ENCODE measurements at regions not wholly inside any gene's neighbourhood (a gene's known extent, or its start where the extent isn't known, plus 50 kb on each side); places are given as distances from the start of the nearest gene placed in this dataset.

DNA sequence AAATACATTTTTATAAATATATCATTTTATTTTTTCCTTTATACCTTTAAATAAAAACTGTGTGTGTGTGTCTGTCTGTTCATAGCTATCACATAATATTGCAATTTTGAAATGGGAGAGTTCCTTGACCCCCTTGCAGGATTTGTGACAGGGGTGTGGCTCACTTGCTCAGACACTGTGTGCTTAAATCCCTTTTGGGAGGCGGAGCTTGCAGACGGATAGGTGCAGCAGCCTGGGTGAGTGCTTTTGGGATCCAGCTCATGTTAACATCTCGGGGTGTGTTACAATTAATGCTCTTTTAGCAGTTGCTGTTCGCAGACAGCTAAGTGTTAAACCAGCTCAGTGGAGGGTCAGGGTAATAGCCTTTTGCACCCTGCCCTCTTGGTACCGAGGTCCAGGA lies 459.8 kb downstream of the IPMK start:
- Histone ChIP-seq H3K36me3 (no peaks in the 10 kb centered on the region), H3K9me3 (peaks cover 0 to 10% (median 9%) of the 10 kb centered on the region in 4 donors), H3K4me1 (no peaks in the 10 kb centered on the region), H3K27me3 (no peaks in the 10 kb centered on the region), H3K27ac (no peak overlapping the region), H3K4me3 (no peak overlapping the region)
- DNase-seq, result no peak
- intact Hi-C loops (cut with DNase I; ENCODE audit: low total_unique reads), result no loop called here
- no peak for TF ChIP-seq EP300 (IDR thresholded peaks at IDR 0.05)
- TF ChIP-seq, protein P1, sequence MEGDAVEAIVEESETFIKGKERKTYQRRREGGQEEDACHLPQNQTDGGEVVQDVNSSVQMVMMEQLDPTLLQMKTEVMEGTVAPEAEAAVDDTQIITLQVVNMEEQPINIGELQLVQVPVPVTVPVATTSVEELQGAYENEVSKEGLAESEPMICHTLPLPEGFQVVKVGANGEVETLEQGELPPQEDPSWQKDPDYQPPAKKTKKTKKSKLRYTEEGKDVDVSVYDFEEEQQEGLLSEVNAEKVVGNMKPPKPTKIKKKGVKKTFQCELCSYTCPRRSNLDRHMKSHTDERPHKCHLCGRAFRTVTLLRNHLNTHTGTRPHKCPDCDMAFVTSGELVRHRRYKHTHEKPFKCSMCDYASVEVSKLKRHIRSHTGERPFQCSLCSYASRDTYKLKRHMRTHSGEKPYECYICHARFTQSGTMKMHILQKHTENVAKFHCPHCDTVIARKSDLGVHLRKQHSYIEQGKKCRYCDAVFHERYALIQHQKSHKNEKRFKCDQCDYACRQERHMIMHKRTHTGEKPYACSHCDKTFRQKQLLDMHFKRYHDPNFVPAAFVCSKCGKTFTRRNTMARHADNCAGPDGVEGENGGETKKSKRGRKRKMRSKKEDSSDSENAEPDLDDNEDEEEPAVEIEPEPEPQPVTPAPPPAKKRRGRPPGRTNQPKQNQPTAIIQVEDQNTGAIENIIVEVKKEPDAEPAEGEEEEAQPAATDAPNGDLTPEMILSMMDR (IDR thresholded peaks at IDR 0.05), result no peak
- WGBS, 5 donors, result 68 to 75% (median 71%) methylated on average over 5 of the region's 5 CpGs

DNA sequence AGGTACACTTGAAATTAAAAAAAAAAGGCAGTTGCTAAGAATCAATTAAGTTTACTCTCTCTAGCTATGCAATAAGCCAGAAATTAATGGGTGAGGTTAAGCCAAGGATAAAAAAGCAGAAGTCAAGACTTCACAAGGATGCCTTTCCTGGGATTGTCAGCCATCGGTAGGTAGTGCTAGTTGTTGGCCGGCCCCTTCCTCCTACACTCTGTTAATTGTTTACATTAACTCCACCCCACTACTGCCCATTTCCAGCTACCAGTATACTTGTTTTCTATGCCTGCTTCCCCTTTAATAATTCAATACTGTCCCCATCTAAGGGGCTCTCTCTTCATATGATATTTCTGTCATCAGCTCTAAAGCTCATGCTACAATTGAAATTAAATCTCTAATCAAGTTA lies 461.0 kb downstream of the IPMK start:
- H3K4me3 ChIP-seq, result no peak overlapping the region
- 54 to 81% (median 73%) methylated on average over 2 of the region's 2 CpGs for WGBS, 5 donors
- H3K27me3 ChIP-seq, result no peaks in the 10 kb centered on the region
- peaks cover 0 to 10% (median 9%) of the 10 kb centered on the region in 4 donors for H3K9me3 ChIP-seq
- H3K4me1 ChIP-seq, result no peaks in the 10 kb centered on the region
- DNase-seq, result no peak
- no peaks in the 10 kb centered on the region for H3K36me3 ChIP-seq
- intact Hi-C loops (cut with DNase I; ENCODE audit: low total_unique reads), result no loop called here
- no peak overlapping the region for H3K27ac ChIP-seq
- TF ChIP-seq POLR2AphosphoS5 (IDR thresholded peaks at IDR 0.05) (no peak), EP300 (IDR thresholded peaks at IDR 0.05) (no peak), POLR2A (IDR thresholded peaks at IDR 0.05) (no peak)
- TF ChIP-seq, protein P1 (IDR thresholded peaks at IDR 0.05), result no peak

DNA sequence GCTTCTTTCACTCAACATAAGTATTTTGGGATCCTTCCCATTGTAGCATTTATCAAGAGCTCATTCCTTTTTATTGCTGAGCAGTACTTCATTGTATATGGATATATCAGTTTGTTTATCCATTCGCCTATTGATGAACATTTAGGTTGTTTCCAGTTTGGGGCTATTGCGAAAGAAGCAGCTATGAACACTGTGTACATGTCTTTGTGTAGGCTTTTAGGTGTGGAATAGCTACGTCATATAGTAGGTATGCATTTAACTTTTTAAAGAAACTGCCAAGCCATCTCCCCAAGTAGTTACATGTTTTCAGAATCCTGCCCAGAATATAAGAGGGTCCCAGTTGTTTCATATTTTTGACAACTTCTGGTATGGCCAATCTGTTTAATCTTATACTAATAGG lies 468.1 kb downstream of the IPMK start:
- intact Hi-C loops (cut with DNase I; ENCODE audit: low total_unique reads), result no loop called here
- no peaks in the 10 kb centered on the region for H3K4me1 ChIP-seq
- no peak overlapping the region for H3K27ac ChIP-seq
- H3K27me3 ChIP-seq, result no peaks in the 10 kb centered on the region
- 73 to 86% (median 83%) methylated on average over 3 of the region's 3 CpGs for WGBS, 5 donors
- TF ChIP-seq EP300 (IDR thresholded peaks at IDR 0.05) (no peak), POLR2A (IDR thresholded peaks at IDR 0.05) (no peak), POLR2AphosphoS5 (IDR thresholded peaks at IDR 0.05) (no peak)
- TF ChIP-seq, protein P1 (IDR thresholded peaks at IDR 0.05), result no peak
- no peak for DNase-seq
- no peaks in the 10 kb centered on the region for H3K9me3 ChIP-seq
- no peaks in the 10 kb centered on the region for H3K36me3 ChIP-seq
- no peak overlapping the region for H3K4me3 ChIP-seq

DNA sequence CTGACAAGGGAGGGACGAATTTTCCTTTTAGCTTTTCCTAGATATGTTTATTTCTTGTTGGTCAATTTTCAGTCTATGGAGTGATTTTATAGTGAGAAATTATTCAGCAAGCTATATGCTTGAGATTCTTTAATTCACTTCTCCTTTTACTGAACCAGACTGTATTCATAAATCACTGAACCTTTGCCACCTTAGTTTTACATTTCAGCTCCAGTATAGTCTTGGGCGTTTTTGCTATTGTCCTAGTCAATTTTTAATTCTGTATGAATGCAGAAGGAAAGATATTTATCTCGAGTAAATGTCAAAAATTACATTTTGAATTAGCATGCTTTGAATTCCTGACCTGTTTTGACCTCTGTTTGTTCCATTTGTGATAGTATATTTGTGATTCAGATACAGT lies 468.9 kb downstream of the IPMK start:
- Histone ChIP-seq H3K27ac (no peak overlapping the region), H3K9me3 (no peaks in the 10 kb centered on the region), H3K4me1 (no peaks in the 10 kb centered on the region), H3K4me3 (no peak overlapping the region), H3K36me3 (no peaks in the 10 kb centered on the region), H3K27me3 (no peaks in the 10 kb centered on the region)
- DNase-seq, result no peak
- 12 to 31% (median 22%) methylated on average over 3 of the region's 3 CpGs for WGBS, 5 donors
- intact Hi-C loops (cut with DNase I; ENCODE audit: low total_unique reads), result no loop called here
- TF ChIP-seq, protein P1 (IDR thresholded peaks at IDR 0.05), result no peak
- TF ChIP-seq POLR2A (IDR thresholded peaks at IDR 0.05), result no peak
- TF ChIP-seq POLR2AphosphoS5 (IDR thresholded peaks at IDR 0.05), result no peak
- TF ChIP-seq EP300 (IDR thresholded peaks at IDR 0.05), result no peak

All from stomach (tissue), 8 donors.